Panc1 (cell line): ENCODE measurements at regions not wholly inside any gene's neighbourhood (a gene's known extent, or its start where the extent isn't known, plus 50 kb on each side); places are given as distances from the start of the nearest gene placed in this dataset.

Source experiments
- TF ChIP-seq, protein P1 (sequence below): fragments of 450-650 bp; IDR thresholded peaks from 2 replicates; pipeline ENCODE4 v1.5.1; 2017; ENCODE audit warnings: mild to moderate bottlenecking
- TF ChIP-seq, protein P2 (sequence below), 2 experiments: IDR thresholded peaks; 2 replicates each; pipeline ENCODE4 v1.6.1; 2011 to 2012; ENCODE audit warnings: low read depth in 2 of 2, control low read depth in 1 of 2, low read length in 1 of 2, mild to moderate bottlenecking in 1 of 2, moderate library complexity in 1 of 2; ENCODE audit not compliant: insufficient read depth in 1 of 2

DNA sequence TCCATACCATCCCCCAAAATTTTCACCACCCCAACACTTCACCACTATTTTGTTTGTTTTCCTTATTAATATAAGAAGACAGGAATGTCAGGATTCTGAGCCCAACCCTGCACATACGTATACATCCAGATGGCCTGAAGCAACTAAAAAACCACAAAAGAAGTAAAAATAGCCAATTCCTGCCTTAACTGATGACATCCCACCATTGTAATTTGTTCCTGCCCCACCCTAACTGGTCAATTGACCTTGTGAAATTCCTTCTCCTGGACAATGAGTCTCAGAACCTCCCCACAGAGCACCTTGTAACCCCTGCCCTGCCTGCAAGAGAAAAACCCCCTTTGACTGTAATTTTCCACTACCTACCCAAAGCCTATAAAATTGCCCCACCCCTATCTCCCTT lies 132.5 kb downstream of the ZNF675 start:
- TF ChIP-seq, protein P1, sequence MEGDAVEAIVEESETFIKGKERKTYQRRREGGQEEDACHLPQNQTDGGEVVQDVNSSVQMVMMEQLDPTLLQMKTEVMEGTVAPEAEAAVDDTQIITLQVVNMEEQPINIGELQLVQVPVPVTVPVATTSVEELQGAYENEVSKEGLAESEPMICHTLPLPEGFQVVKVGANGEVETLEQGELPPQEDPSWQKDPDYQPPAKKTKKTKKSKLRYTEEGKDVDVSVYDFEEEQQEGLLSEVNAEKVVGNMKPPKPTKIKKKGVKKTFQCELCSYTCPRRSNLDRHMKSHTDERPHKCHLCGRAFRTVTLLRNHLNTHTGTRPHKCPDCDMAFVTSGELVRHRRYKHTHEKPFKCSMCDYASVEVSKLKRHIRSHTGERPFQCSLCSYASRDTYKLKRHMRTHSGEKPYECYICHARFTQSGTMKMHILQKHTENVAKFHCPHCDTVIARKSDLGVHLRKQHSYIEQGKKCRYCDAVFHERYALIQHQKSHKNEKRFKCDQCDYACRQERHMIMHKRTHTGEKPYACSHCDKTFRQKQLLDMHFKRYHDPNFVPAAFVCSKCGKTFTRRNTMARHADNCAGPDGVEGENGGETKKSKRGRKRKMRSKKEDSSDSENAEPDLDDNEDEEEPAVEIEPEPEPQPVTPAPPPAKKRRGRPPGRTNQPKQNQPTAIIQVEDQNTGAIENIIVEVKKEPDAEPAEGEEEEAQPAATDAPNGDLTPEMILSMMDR: no peak
- TF ChIP-seq, protein P2, sequence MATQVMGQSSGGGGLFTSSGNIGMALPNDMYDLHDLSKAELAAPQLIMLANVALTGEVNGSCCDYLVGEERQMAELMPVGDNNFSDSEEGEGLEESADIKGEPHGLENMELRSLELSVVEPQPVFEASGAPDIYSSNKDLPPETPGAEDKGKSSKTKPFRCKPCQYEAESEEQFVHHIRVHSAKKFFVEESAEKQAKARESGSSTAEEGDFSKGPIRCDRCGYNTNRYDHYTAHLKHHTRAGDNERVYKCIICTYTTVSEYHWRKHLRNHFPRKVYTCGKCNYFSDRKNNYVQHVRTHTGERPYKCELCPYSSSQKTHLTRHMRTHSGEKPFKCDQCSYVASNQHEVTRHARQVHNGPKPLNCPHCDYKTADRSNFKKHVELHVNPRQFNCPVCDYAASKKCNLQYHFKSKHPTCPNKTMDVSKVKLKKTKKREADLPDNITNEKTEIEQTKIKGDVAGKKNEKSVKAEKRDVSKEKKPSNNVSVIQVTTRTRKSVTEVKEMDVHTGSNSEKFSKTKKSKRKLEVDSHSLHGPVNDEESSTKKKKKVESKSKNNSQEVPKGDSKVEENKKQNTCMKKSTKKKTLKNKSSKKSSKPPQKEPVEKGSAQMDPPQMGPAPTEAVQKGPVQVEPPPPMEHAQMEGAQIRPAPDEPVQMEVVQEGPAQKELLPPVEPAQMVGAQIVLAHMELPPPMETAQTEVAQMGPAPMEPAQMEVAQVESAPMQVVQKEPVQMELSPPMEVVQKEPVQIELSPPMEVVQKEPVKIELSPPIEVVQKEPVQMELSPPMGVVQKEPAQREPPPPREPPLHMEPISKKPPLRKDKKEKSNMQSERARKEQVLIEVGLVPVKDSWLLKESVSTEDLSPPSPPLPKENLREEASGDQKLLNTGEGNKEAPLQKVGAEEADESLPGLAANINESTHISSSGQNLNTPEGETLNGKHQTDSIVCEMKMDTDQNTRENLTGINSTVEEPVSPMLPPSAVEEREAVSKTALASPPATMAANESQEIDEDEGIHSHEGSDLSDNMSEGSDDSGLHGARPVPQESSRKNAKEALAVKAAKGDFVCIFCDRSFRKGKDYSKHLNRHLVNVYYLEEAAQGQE (IDR thresholded peaks at IDR 0.05; ENCODE audit: insufficient read depth in 1 of 2, low read depth in 2 of 2, low read length in 1 of 2): no peak
